ENCODE measurements at regions not wholly inside any gene's neighbourhood (a gene's known extent, or its start where the extent isn't known, plus 50 kb on each side); places are given as distances from the start of the nearest gene placed in this dataset.

- no peak for DNase-seq
- H3K9me3 ChIP-seq (ENCODE audit: control extremely low read depth in 1 of 5, control insufficient read depth in 4 of 5, insufficient read depth in 2 of 5, low read depth in 1 of 5, low read length in 4 of 5): peaks cover 0 to 3% (median 0%) of the 10 kb centered on the region in 5 experiments
- H3K27ac ChIP-seq (ENCODE audit: insufficient read depth in 1 of 2, low read depth in 1 of 2, low read length in 2 of 2, poor library complexity in 1 of 2, severe bottlenecking in 2 of 2): no peak overlapping the region
- no peaks in the 10 kb centered on the region for H3K36me3 ChIP-seq (ENCODE audit: control insufficient read depth in 4 of 4, insufficient read depth in 4 of 4, low read length in 3 of 4)
- CTCF ChIA-PET: no interaction called here
- H3K4me3 ChIP-seq (ENCODE audit: control insufficient read depth in 1 of 7, extremely low read depth in 1 of 7, insufficient read depth in 4 of 7, low read depth in 2 of 7, low read length in 6 of 7): no peak overlapping the region
- no peaks in the 10 kb centered on the region for H3K4me1 ChIP-seq (ENCODE audit: control extremely low read depth in 1 of 4, control insufficient read depth in 4 of 4, insufficient read depth in 4 of 4, low read length in 3 of 4)
- POLR2A ChIA-PET: interaction anchor here (0.6 kb wide), 1 partner anchor 39 kb away, joined by 3 read pairs; no protein-coding TSS in a partner anchor
- no peaks in the 10 kb centered on the region for H3K27me3 ChIP-seq (replicated peaks in 2 of 5; ENCODE audit: control insufficient read depth in 4 of 5, insufficient read depth in 5 of 5, low read length in 4 of 5)
- WGBS (ENCODE audit: insufficient coverage): 97% methylated on average over 5 of the region's 6 CpGs
These were observed 340.0 kb upstream of the DPYD start for GRCh38 chr1:98260839-98261238.

GRCh38 chr1:98260412-98260811, 339.6 kb upstream of the DPYD start:
- Histone ChIP-seq H3K9me3 (ENCODE audit: control extremely low read depth in 1 of 5, control insufficient read depth in 4 of 5, insufficient read depth in 2 of 5, low read depth in 1 of 5, low read length in 4 of 5) (peaks cover 0 to 3% (median 0%) of the 10 kb centered on the region in 5 experiments), H3K4me1 (ENCODE audit: control extremely low read depth in 1 of 4, control insufficient read depth in 4 of 4, insufficient read depth in 4 of 4, low read length in 3 of 4) (no peaks in the 10 kb centered on the region), H3K4me3 (ENCODE audit: control insufficient read depth in 1 of 7, extremely low read depth in 1 of 7, insufficient read depth in 4 of 7, low read depth in 2 of 7, low read length in 6 of 7) (no peak overlapping the region), H3K36me3 (ENCODE audit: control insufficient read depth in 4 of 4, insufficient read depth in 4 of 4, low read length in 3 of 4) (no peaks in the 10 kb centered on the region), H3K27me3 (replicated peaks in 2 of 5; ENCODE audit: control insufficient read depth in 4 of 5, insufficient read depth in 5 of 5, low read length in 4 of 5) (no peaks in the 10 kb centered on the region), H3K27ac (ENCODE audit: insufficient read depth in 1 of 2, low read depth in 1 of 2, low read length in 2 of 2, poor library complexity in 1 of 2, severe bottlenecking in 2 of 2) (no peak overlapping the region)
- DNase-seq: no peak
- POLR2A ChIA-PET: interaction anchor here (0.6 kb wide), 1 partner anchor 38 kb away, joined by 3 read pairs; no protein-coding TSS in a partner anchor
- CTCF ChIA-PET: no interaction called here
- no CpG with 5 or more reads among the region's 1 CpG for WGBS (ENCODE audit: insufficient coverage)

- no peaks in the 10 kb centered on the region for H3K4me1 ChIP-seq (ENCODE audit: control extremely low read depth in 1 of 4, control insufficient read depth in 4 of 4, insufficient read depth in 4 of 4, low read length in 3 of 4)
- DNase-seq: no peak
- no CpG with 5 or more reads among the region's 2 CpGs for WGBS (ENCODE audit: insufficient coverage)
- H3K27ac ChIP-seq (ENCODE audit: insufficient read depth in 1 of 2, low read depth in 1 of 2, low read length in 2 of 2, poor library complexity in 1 of 2, severe bottlenecking in 2 of 2): no peak overlapping the region
- no peaks in the 10 kb centered on the region for H3K36me3 ChIP-seq (ENCODE audit: control insufficient read depth in 4 of 4, insufficient read depth in 4 of 4, low read length in 3 of 4)
- ChIA-PET POLR2A (no interaction called here), CTCF (no interaction called here)
- no peaks in the 10 kb centered on the region for H3K27me3 ChIP-seq (replicated peaks in 2 of 5; ENCODE audit: control insufficient read depth in 4 of 5, insufficient read depth in 5 of 5, low read length in 4 of 5)
- H3K4me3 ChIP-seq (ENCODE audit: control insufficient read depth in 1 of 7, extremely low read depth in 1 of 7, insufficient read depth in 4 of 7, low read depth in 2 of 7, low read length in 6 of 7): no peak overlapping the region
- H3K9me3 ChIP-seq (ENCODE audit: control extremely low read depth in 1 of 5, control insufficient read depth in 4 of 5, insufficient read depth in 2 of 5, low read depth in 1 of 5, low read length in 4 of 5): peaks cover 0 to 3% (median 0%) of the 10 kb centered on the region in 5 experiments
These were observed 335.9 kb upstream of the DPYD start for GRCh38 chr1:98256700-98257099.

GRCh38 chr1:98253145-98253544, 332.3 kb upstream of the DPYD start:
- peaks cover 0 to 3% (median 0%) of the 10 kb centered on the region in 5 experiments for H3K9me3 ChIP-seq (ENCODE audit: control extremely low read depth in 1 of 5, control insufficient read depth in 4 of 5, insufficient read depth in 2 of 5, low read depth in 1 of 5, low read length in 4 of 5)
- POLR2A ChIA-PET: no interaction called here
- 92% methylated on average over 2 of the region's 3 CpGs for WGBS (ENCODE audit: insufficient coverage)
- no peaks in the 10 kb centered on the region for H3K36me3 ChIP-seq (ENCODE audit: control insufficient read depth in 4 of 4, insufficient read depth in 4 of 4, low read length in 3 of 4)
- no peak for DNase-seq
- no peaks in the 10 kb centered on the region for H3K27me3 ChIP-seq (replicated peaks in 2 of 5; ENCODE audit: control insufficient read depth in 4 of 5, insufficient read depth in 5 of 5, low read length in 4 of 5)
- CTCF ChIA-PET: no interaction called here
- H3K4me3 ChIP-seq (ENCODE audit: control insufficient read depth in 1 of 7, extremely low read depth in 1 of 7, insufficient read depth in 4 of 7, low read depth in 2 of 7, low read length in 6 of 7): no peak overlapping the region
- H3K4me1 ChIP-seq (ENCODE audit: control extremely low read depth in 1 of 4, control insufficient read depth in 4 of 4, insufficient read depth in 4 of 4, low read length in 3 of 4): no peaks in the 10 kb centered on the region
- H3K27ac ChIP-seq (ENCODE audit: insufficient read depth in 1 of 2, low read depth in 1 of 2, low read length in 2 of 2, poor library complexity in 1 of 2, severe bottlenecking in 2 of 2): no peak overlapping the region

GRCh38 chr1:98251497-98251896, 330.7 kb upstream of the DPYD start:
- Histone ChIP-seq H3K9me3 (ENCODE audit: control extremely low read depth in 1 of 5, control insufficient read depth in 4 of 5, insufficient read depth in 2 of 5, low read depth in 1 of 5, low read length in 4 of 5) (no peaks in the 10 kb centered on the region), H3K27me3 (replicated peaks in 2 of 5; ENCODE audit: control insufficient read depth in 4 of 5, insufficient read depth in 5 of 5, low read length in 4 of 5) (no peaks in the 10 kb centered on the region), H3K4me3 (ENCODE audit: control insufficient read depth in 1 of 7, extremely low read depth in 1 of 7, insufficient read depth in 4 of 7, low read depth in 2 of 7, low read length in 6 of 7) (no peak overlapping the region), H3K4me1 (ENCODE audit: control extremely low read depth in 1 of 4, control insufficient read depth in 4 of 4, insufficient read depth in 4 of 4, low read length in 3 of 4) (no peaks in the 10 kb centered on the region), H3K27ac (ENCODE audit: insufficient read depth in 1 of 2, low read depth in 1 of 2, low read length in 2 of 2, poor library complexity in 1 of 2, severe bottlenecking in 2 of 2) (no peak overlapping the region), H3K36me3 (ENCODE audit: control insufficient read depth in 4 of 4, insufficient read depth in 4 of 4, low read length in 3 of 4) (no peaks in the 10 kb centered on the region)
- DNase-seq: no peak
- WGBS (ENCODE audit: insufficient coverage): 100% methylated on average over 2 of the region's 2 CpGs
- POLR2A ChIA-PET: no interaction called here
- CTCF ChIA-PET: no interaction called here

- POLR2A ChIA-PET: no interaction called here
- H3K27ac ChIP-seq (ENCODE audit: insufficient read depth in 1 of 2, low read depth in 1 of 2, low read length in 2 of 2, poor library complexity in 1 of 2, severe bottlenecking in 2 of 2): no peak overlapping the region
- 94% methylated on average over 2 of the region's 3 CpGs for WGBS (ENCODE audit: insufficient coverage)
- H3K36me3 ChIP-seq (ENCODE audit: control insufficient read depth in 4 of 4, insufficient read depth in 4 of 4, low read length in 3 of 4): no peaks in the 10 kb centered on the region
- CTCF ChIA-PET: no interaction called here
- peak overlapping the region in 1 of 7 experiments; percentile 25 for H3K4me3 ChIP-seq (ENCODE audit: control insufficient read depth in 1 of 7, extremely low read depth in 1 of 7, insufficient read depth in 4 of 7, low read depth in 2 of 7, low read length in 6 of 7)
- DNase-seq: no peak
- peaks cover 0 to 23% (median 8%) of the 10 kb centered on the region in 5 experiments for H3K9me3 ChIP-seq (ENCODE audit: control extremely low read depth in 1 of 5, control insufficient read depth in 4 of 5, insufficient read depth in 2 of 5, low read depth in 1 of 5, low read length in 4 of 5)
- H3K27me3 ChIP-seq (replicated peaks in 2 of 5; ENCODE audit: control insufficient read depth in 4 of 5, insufficient read depth in 5 of 5, low read length in 4 of 5): no peaks in the 10 kb centered on the region
- H3K4me1 ChIP-seq (ENCODE audit: control extremely low read depth in 1 of 4, control insufficient read depth in 4 of 4, insufficient read depth in 4 of 4, low read length in 3 of 4): peaks cover 0 to 5% (median 0%) of the 10 kb centered on the region in 4 experiments
These were observed 311.8 kb upstream of the DPYD start for GRCh38 chr1:98232678-98233077.

DNA sequence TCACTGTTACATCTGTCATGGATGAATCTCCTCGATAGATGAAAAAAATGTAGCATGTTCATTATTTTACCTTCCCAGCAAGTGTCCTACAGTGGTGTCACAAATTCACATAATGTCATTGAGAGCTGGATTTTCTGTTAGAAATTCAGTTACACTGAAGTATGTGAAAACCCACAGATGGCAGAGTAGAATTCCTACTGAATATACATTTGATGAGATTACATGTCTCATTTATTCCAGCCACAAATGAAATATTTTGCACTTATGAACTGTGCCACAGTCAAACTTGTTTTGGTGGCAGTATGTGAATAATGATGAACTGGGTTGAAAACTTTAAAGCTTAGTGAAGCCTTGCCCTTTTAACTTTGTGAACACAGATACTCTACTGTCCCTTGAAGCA, 301.9 kb upstream of the DPYD start:
- POLR2A ChIA-PET: interaction anchor here (0.6 kb wide), 2 partner anchors 8 to 38 kb away, joined by 3 to 6 read pairs; no protein-coding TSS in a partner anchor
- no peaks in the 10 kb centered on the region for H3K9me3 ChIP-seq (ENCODE audit: control extremely low read depth in 1 of 5, control insufficient read depth in 4 of 5, insufficient read depth in 2 of 5, low read depth in 1 of 5, low read length in 4 of 5)

More for the DNA sequence above, 301.9 kb upstream of the DPYD start:
- no peaks in the 10 kb centered on the region for H3K4me1 ChIP-seq (ENCODE audit: control extremely low read depth in 1 of 4, control insufficient read depth in 4 of 4, insufficient read depth in 4 of 4, low read length in 3 of 4)
- H3K27ac ChIP-seq (ENCODE audit: insufficient read depth in 1 of 2, low read depth in 1 of 2, low read length in 2 of 2, poor library complexity in 1 of 2, severe bottlenecking in 2 of 2): no peak overlapping the region
- no peak for DNase-seq
- CTCF ChIA-PET: no interaction called here
- H3K27me3 ChIP-seq (replicated peaks in 2 of 5; ENCODE audit: control insufficient read depth in 4 of 5, insufficient read depth in 5 of 5, low read length in 4 of 5): no peaks in the 10 kb centered on the region
- no peaks in the 10 kb centered on the region for H3K36me3 ChIP-seq (ENCODE audit: control insufficient read depth in 4 of 4, insufficient read depth in 4 of 4, low read length in 3 of 4)
- no peak overlapping the region for H3K4me3 ChIP-seq (ENCODE audit: control insufficient read depth in 1 of 7, extremely low read depth in 1 of 7, insufficient read depth in 4 of 7, low read depth in 2 of 7, low read length in 6 of 7)
- WGBS (ENCODE audit: insufficient coverage): no CpG with 5 or more reads among the region's 1 CpG

Measured in common myeloid progenitor, CD34-positive (primary cell).